Neural cell (in vitro differentiated cells): ENCODE measurements at regions not wholly inside any gene's neighbourhood (a gene's known extent, or its start where the extent isn't known, plus 50 kb on each side); places are given as distances from the start of the nearest gene placed in this dataset.

Experiments
- H2AFZ ChIP-seq: fragments of 200-600, 300-800 bp; sonication (generic), shearing (Covaris generic); 2 replicates; pipeline ENCODE4 v1.6.0; 2014; ENCODE audit warnings: low read depth, mild to moderate bottlenecking, antibody characterized with exemption, low read length, moderate library complexity
- H3F3A ChIP-seq: fragments of 200-600 bp; shearing (Covaris generic); 2 replicates; pipeline ENCODE4 v1.6.1; 2016; ENCODE audit warnings: mild to moderate bottlenecking, moderate library complexity, mixed read lengths, antibody characterized with exemption, low read length; ENCODE audit not compliant: insufficient read depth, poor library complexity, severe bottlenecking
- H3K27ac ChIP-seq: fragments of 200-600, 300-800 bp; sonication (generic), shearing (Covaris generic); 2 replicates; pipeline ENCODE4 v1.5.1; 2014; ENCODE audit warnings: mild to moderate bottlenecking, low read length, moderate library complexity
- H3K27me3 ChIP-seq: fragments of 300-800, 200-600 bp; sonication (generic), shearing (Covaris generic); 2 replicates; pipeline ENCODE4 v1.6.0; 2014; ENCODE audit warnings: mild to moderate bottlenecking, low read depth, low read length, moderate library complexity; ENCODE audit not compliant: insufficient read depth
- H3K36me3 ChIP-seq: fragments of 300-800, 200-600 bp; sonication (generic), shearing (Covaris generic); 2 replicates; pipeline ENCODE4 v1.5.1; 2014; ENCODE audit warnings: mild to moderate bottlenecking, antibody characterized with exemption, low read length, moderate library complexity; ENCODE audit not compliant: insufficient read depth
- H3K4me2 ChIP-seq: fragments of 300-800, 200-600 bp; sonication (generic), shearing (Covaris generic); 2 replicates; pipeline ENCODE4 v1.6.0; 2014; ENCODE audit warnings: mild to moderate bottlenecking, low read length
- H3K4me3 ChIP-seq: fragments of 300-800, 200-600 bp; sonication (generic), shearing (Covaris generic); 2 replicates; pipeline ENCODE4 v1.5.1; 2014; ENCODE audit warnings: mild to moderate bottlenecking, low read length, moderate library complexity
- H3K79me2 ChIP-seq: fragments of 200-600 bp; shearing (Covaris generic); replicated peaks from 2 replicates; pipeline ENCODE4 v1.6.0; 2014; ENCODE audit warnings: mild to moderate bottlenecking, low read length, moderate library complexity; ENCODE audit not compliant: insufficient read depth
- H3K9ac ChIP-seq: fragments of 300-800, 200-600 bp; sonication (generic), shearing (Covaris generic); 2 replicates; pipeline ENCODE4 v1.6.1; 2016; ENCODE audit warnings: mild to moderate bottlenecking, low read length, mixed read lengths
- H3K9me2 ChIP-seq: fragments of 200-600 bp; shearing (Covaris generic); 2 replicates; pipeline ENCODE4 v1.6.1; 2016; ENCODE audit warnings: mild to moderate bottlenecking, low read length, mixed read lengths; ENCODE audit not compliant: insufficient read depth
- H3K9me3 ChIP-seq: fragments of 200-600, 300-800 bp; sonication (generic), shearing (Covaris generic); 2 replicates; pipeline ENCODE4 v1.6.1; 2016; ENCODE audit warnings: mild to moderate bottlenecking, mixed run types, low read length, moderate library complexity, mixed read lengths
- H4K20me1 ChIP-seq: fragments of 200-600 bp; shearing (Covaris generic); 2 replicates; pipeline ENCODE4 v1.6.1; 2016; ENCODE audit warnings: mild to moderate bottlenecking, mixed run types; ENCODE audit not compliant: insufficient read depth
- CTCF ChIP-seq: fragments of 450-650 bp; IDR thresholded peaks from 2 replicates; pipeline ENCODE4 v1.5.1; 2014; ENCODE audit warnings: antibody characterized with exemption, mild to moderate bottlenecking, moderate library complexity; ENCODE audit not compliant: poor library complexity, severe bottlenecking
- EP300 ChIP-seq: fragments of 450-650 bp; conservative IDR thresholded peaks from 2 replicates; pipeline ENCODE4 v1.6.1; 2014; ENCODE audit warnings: antibody characterized with exemption, mild to moderate bottlenecking, moderate library complexity; ENCODE audit not compliant: poor library complexity, severe bottlenecking
- EZH2 ChIP-seq: fragments of 200-600, 300-800 bp; shearing (Covaris generic), sonication (generic); IDR thresholded peaks from 2 replicates; pipeline ENCODE4 v1.6.1; 2014; ENCODE audit warnings: antibody characterized with exemption, low read length, borderline replicate concordance, mild to moderate bottlenecking; ENCODE audit not compliant: insufficient read depth, poor library complexity, severe bottlenecking
- MXI1 ChIP-seq: fragments of 450-650 bp; conservative IDR thresholded peaks from 2 replicates; pipeline ENCODE4 v1.6.1; 2014; ENCODE audit warnings: antibody characterized with exemption, mild to moderate bottlenecking; ENCODE audit not compliant: poor library complexity, severe bottlenecking
- POLR2AphosphoS5 ChIP-seq: IDR thresholded peaks from 2 replicates; pipeline ENCODE4 v1.6.1; 2012
- RAD21 ChIP-seq: fragments of 450-650 bp; conservative IDR thresholded peaks from 2 replicates; pipeline ENCODE4 v1.6.1; 2014; ENCODE audit warnings: antibody characterized with exemption, mild to moderate bottlenecking, moderate library complexity
- SMC3 ChIP-seq: fragments of 450-650 bp; conservative IDR thresholded peaks from 2 replicates; pipeline ENCODE4 v1.6.1; 2014; ENCODE audit warnings: antibody characterized with exemption, mild to moderate bottlenecking, moderate library complexity; ENCODE audit not compliant: poor library complexity
- TAF1 ChIP-seq: IDR thresholded peaks from 2 replicates; pipeline ENCODE4 v1.6.1; 2012; ENCODE audit warnings: low read depth
- TF ChIP-seq, protein P1 (sequence below): IDR thresholded peaks from 2 replicates; pipeline ENCODE4 v1.6.1; 2012; ENCODE audit warnings: borderline replicate concordance

- no peak overlapping the region for H3K4me2 ChIP-seq
- H3K27me3 ChIP-seq, result no peaks in the 10 kb centered on the region
- H2AFZ ChIP-seq, result no peak overlapping the region
- TF ChIP-seq POLR2AphosphoS5 (no peak), MXI1 (no peak), EP300 (no peak), SMC3 (no peak), CTCF (no peak), TAF1 (no peak), RAD21 (no peak), EZH2 (no peak)
- TF ChIP-seq, protein P1, sequence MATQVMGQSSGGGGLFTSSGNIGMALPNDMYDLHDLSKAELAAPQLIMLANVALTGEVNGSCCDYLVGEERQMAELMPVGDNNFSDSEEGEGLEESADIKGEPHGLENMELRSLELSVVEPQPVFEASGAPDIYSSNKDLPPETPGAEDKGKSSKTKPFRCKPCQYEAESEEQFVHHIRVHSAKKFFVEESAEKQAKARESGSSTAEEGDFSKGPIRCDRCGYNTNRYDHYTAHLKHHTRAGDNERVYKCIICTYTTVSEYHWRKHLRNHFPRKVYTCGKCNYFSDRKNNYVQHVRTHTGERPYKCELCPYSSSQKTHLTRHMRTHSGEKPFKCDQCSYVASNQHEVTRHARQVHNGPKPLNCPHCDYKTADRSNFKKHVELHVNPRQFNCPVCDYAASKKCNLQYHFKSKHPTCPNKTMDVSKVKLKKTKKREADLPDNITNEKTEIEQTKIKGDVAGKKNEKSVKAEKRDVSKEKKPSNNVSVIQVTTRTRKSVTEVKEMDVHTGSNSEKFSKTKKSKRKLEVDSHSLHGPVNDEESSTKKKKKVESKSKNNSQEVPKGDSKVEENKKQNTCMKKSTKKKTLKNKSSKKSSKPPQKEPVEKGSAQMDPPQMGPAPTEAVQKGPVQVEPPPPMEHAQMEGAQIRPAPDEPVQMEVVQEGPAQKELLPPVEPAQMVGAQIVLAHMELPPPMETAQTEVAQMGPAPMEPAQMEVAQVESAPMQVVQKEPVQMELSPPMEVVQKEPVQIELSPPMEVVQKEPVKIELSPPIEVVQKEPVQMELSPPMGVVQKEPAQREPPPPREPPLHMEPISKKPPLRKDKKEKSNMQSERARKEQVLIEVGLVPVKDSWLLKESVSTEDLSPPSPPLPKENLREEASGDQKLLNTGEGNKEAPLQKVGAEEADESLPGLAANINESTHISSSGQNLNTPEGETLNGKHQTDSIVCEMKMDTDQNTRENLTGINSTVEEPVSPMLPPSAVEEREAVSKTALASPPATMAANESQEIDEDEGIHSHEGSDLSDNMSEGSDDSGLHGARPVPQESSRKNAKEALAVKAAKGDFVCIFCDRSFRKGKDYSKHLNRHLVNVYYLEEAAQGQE, result no peak
- H3F3A ChIP-seq, result no peaks in the 10 kb centered on the region
- no peaks in the 10 kb centered on the region for H3K79me2 ChIP-seq
- H3K9me3 ChIP-seq, result no peaks in the 10 kb centered on the region
- no peaks in the 10 kb centered on the region for H3K9me2 ChIP-seq
- H3K36me3 ChIP-seq, result no peaks in the 10 kb centered on the region
- H3K27ac ChIP-seq, result no peak overlapping the region
- H3K9ac ChIP-seq, result no peak overlapping the region
- no peak overlapping the region for H3K4me3 ChIP-seq
- H4K20me1 ChIP-seq, result no peaks in the 10 kb centered on the region
These were observed 65.2 kb upstream of the PHF24 start for GRCh38 chr9:34892886-34893285.

- no peak overlapping the region for H3K27ac ChIP-seq
- H3K9ac ChIP-seq, result no peak overlapping the region
- H3K9me3 ChIP-seq, result no peaks in the 10 kb centered on the region
- H3K4me2 ChIP-seq, result no peak overlapping the region
- H3K79me2 ChIP-seq, result no peaks in the 10 kb centered on the region
- no peaks in the 10 kb centered on the region for H3K36me3 ChIP-seq
- H3F3A ChIP-seq, result no peaks in the 10 kb centered on the region
- TF ChIP-seq POLR2AphosphoS5 (no peak), RAD21 (no peak), EZH2 (no peak), TAF1 (no peak)
- no peaks in the 10 kb centered on the region for H4K20me1 ChIP-seq
- H3K27me3 ChIP-seq, result no peaks in the 10 kb centered on the region
- no peak overlapping the region for H3K4me3 ChIP-seq
- H3K9me2 ChIP-seq, result no peaks in the 10 kb centered on the region
- no peak overlapping the region for H2AFZ ChIP-seq
These were observed 66.7 kb upstream of the PHF24 start for GRCh38 chr9:34891386-34891785.

- Histone ChIP-seq H3K27ac (no peak overlapping the region), H3K4me2 (no peak overlapping the region), H3K79me2 (no peaks in the 10 kb centered on the region), H3K9me2 (no peaks in the 10 kb centered on the region), H3K9ac (no peak overlapping the region), H3K4me3 (no peak overlapping the region), H3K27me3 (no peaks in the 10 kb centered on the region), H3K36me3 (no peaks in the 10 kb centered on the region), H3K9me3 (no peaks in the 10 kb centered on the region), H3F3A (no peaks in the 10 kb centered on the region), H4K20me1 (no peaks in the 10 kb centered on the region), H2AFZ (no peak overlapping the region)
- TF ChIP-seq SMC3, result no peak
- no peak for TF ChIP-seq EZH2
- TF ChIP-seq, protein P1, result no peak
- no peak for TF ChIP-seq RAD21
- no peak for TF ChIP-seq CTCF
- TF ChIP-seq MXI1, result no peak
- TF ChIP-seq EP300, result no peak
- TF ChIP-seq POLR2AphosphoS5, result no peak
- TF ChIP-seq TAF1, result no peak
These were observed 70.2 kb upstream of the PHF24 start for GRCh38 chr9:34887841-34888240.
